Loucy (cell line): ENCODE measurements at regions not wholly inside any gene's neighbourhood (a gene's known extent, or its start where the extent isn't known, plus 50 kb on each side); places are given as distances from the start of the nearest gene placed in this dataset.

Experiments used
- H2AFZ ChIP-seq: fragments of 200-600 bp; sonication (generic); 2 replicates; pipeline ENCODE4 v1.6.0; 2016; ENCODE audit warnings: antibody characterized with exemption, mild to moderate bottlenecking, low read length, moderate library complexity
- H3F3A ChIP-seq: fragments of 200-600 bp; 2 replicates; pipeline ENCODE4 v1.6.0; 2016; ENCODE audit warnings: antibody characterized with exemption, low read depth, mild to moderate bottlenecking
- H3K27me3 ChIP-seq: fragments of 200-600 bp; sonication (generic); 2 replicates; pipeline ENCODE4 v1.6.1; 2014; ENCODE audit warnings: low read length, mild to moderate bottlenecking; ENCODE audit not compliant: insufficient read depth, poor library complexity, severe bottlenecking
- H3K36me3 ChIP-seq: fragments of 200-600 bp; sonication (generic); 2 replicates; pipeline ENCODE4 v1.6.1; 2016; ENCODE audit warnings: low read length; ENCODE audit not compliant: insufficient read depth
- H3K4me1 ChIP-seq: fragments of 200-600 bp; sonication (generic); 2 replicates; pipeline ENCODE4 v1.5.1; 2014; ENCODE audit warnings: low read length, mild to moderate bottlenecking; ENCODE audit not compliant: insufficient read depth, poor library complexity, severe bottlenecking
- H3K4me2 ChIP-seq: fragments of 200-600 bp; sonication (generic); 2 replicates; pipeline ENCODE4 v1.6.0; 2014; ENCODE audit warnings: antibody characterized with exemption, low read length, low read depth, mild to moderate bottlenecking; ENCODE audit not compliant: poor library complexity, severe bottlenecking
- H3K4me3 ChIP-seq: fragments of 200-600 bp; sonication (generic); 2 replicates; pipeline ENCODE4 v1.5.1; 2014; ENCODE audit warnings: low read length, mild to moderate bottlenecking, mixed read lengths; ENCODE audit not compliant: poor library complexity, severe bottlenecking
- H3K79me2 ChIP-seq: fragments of 200-600 bp; sonication (generic); 2 replicates; pipeline ENCODE4 v1.6.1; 2014; ENCODE audit warnings: low read length; ENCODE audit not compliant: insufficient read depth
- H3K9ac ChIP-seq: fragments of 200-600 bp; sonication (generic); 2 replicates; pipeline ENCODE4 v1.6.0; 2014; ENCODE audit warnings: mild to moderate bottlenecking, low read depth, low read length, moderate library complexity; ENCODE audit not compliant: poor library complexity, severe bottlenecking
- H3K9me2 ChIP-seq: fragments of 200-600 bp; sonication (generic); replicated peaks from 2 replicates; pipeline ENCODE4 v1.6.1; 2016; ENCODE audit warnings: low read depth, low read length, mixed read lengths
- H3K9me3 ChIP-seq: fragments of 200-600 bp; sonication (generic); 2 replicates; pipeline ENCODE4 v1.6.1; 2014; ENCODE audit warnings: mild to moderate bottlenecking, antibody characterized with exemption, low read length, low read depth; ENCODE audit not compliant: insufficient read depth
- H4K20me1 ChIP-seq: fragments of 200-600 bp; sonication (generic); 2 replicates; pipeline ENCODE4 v1.6.0; 2014; ENCODE audit warnings: antibody characterized with exemption, low read length, mild to moderate bottlenecking; ENCODE audit not compliant: insufficient read depth, poor library complexity, severe bottlenecking
- EZH2phosphoT487 ChIP-seq: fragments of 200-600 bp; IDR thresholded peaks from 2 replicates; pipeline ENCODE4 v1.6.1; 2018; ENCODE audit warnings: antibody characterized with exemption, mild to moderate bottlenecking, moderate library complexity, borderline replicate concordance
- TF ChIP-seq, protein P1 (sequence below): fragments of 200-600 bp; sonication (generic); conservative IDR thresholded peaks from 2 replicates; pipeline ENCODE4 v1.5.1; 2014; ENCODE audit warnings: mild to moderate bottlenecking, antibody characterized with exemption, low read length

- Histone ChIP-seq H4K20me1 (peaks cover 55% of the 10 kb centered on the region), H3K4me3 (peak overlapping the region; percentile 40), H3K9ac (peak overlapping the region; percentile 12), H3K79me2 (peaks cover 96% of the 10 kb centered on the region), H3K9me3 (no peaks in the 10 kb centered on the region), H3K9me2 (no peaks in the 10 kb centered on the region), H3K36me3 (no peaks in the 10 kb centered on the region; the same call in 1 of the 2 replicates), H3K4me2 (peak overlapping the region; percentile 54), H2AFZ (no peak overlapping the region), H3K27me3 (no peaks in the 10 kb centered on the region), H3K4me1 (peaks cover 46% of the 10 kb centered on the region), H3F3A (no peaks in the 10 kb centered on the region)
- TF ChIP-seq, protein P1, sequence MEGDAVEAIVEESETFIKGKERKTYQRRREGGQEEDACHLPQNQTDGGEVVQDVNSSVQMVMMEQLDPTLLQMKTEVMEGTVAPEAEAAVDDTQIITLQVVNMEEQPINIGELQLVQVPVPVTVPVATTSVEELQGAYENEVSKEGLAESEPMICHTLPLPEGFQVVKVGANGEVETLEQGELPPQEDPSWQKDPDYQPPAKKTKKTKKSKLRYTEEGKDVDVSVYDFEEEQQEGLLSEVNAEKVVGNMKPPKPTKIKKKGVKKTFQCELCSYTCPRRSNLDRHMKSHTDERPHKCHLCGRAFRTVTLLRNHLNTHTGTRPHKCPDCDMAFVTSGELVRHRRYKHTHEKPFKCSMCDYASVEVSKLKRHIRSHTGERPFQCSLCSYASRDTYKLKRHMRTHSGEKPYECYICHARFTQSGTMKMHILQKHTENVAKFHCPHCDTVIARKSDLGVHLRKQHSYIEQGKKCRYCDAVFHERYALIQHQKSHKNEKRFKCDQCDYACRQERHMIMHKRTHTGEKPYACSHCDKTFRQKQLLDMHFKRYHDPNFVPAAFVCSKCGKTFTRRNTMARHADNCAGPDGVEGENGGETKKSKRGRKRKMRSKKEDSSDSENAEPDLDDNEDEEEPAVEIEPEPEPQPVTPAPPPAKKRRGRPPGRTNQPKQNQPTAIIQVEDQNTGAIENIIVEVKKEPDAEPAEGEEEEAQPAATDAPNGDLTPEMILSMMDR: no peak
- TF ChIP-seq EZH2phosphoT487: no peak
These were observed 63.7 kb upstream of the ULK4 start for GRCh38 chr3:42025370-42026138.

DNA sequence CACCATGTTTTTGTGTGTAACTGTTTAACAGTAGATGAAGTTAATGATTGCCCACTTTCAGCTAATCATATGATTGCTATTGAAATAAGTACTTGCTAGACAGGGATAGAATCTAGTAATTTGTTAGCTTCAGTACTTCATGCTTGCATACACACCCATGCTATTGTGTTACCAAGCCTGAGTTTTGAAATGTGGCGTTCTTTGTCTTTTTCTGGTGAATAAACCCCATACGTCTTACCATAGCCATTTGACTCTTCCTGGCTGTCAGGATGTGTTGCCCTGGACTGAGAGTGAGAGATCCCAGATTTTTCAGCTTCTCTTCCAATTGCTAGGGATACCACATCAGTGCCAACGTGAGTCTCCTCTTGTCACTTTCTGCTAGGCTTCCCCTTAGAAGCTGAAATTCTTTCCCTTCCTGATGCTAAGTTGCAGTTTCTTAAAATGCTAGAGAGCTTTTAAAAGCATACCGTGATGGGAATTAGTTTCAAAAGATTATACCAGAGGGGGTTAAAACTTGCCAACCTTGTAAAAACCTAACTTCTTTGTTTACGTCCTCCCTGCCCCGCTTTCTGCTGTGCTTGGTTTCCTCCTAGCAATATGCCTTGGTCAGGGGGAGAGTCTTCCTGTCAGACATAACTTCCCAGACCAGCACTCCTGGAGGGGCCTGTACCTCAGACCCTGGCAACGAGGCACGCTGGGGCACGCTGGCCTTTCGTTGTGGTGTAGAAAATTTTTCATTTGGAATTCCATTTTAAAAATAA, 62.9 kb upstream of the ULK4 start:
- Histone ChIP-seq H4K20me1 (peaks cover 62% of the 10 kb centered on the region), H3K9me2 (no peaks in the 10 kb centered on the region), H3K79me2 (peaks cover 100% of the 10 kb centered on the region), H3K9ac (peak overlapping the region; percentile 4), H3K4me2 (peak overlapping the region; percentile 54), H3F3A (no peaks in the 10 kb centered on the region), H3K9me3 (no peaks in the 10 kb centered on the region), H2AFZ (no peak overlapping the region), H3K4me3 (peak overlapping the region; percentile 40), H3K4me1 (peaks cover 54% of the 10 kb centered on the region), H3K27me3 (no peaks in the 10 kb centered on the region), H3K36me3 (no peaks in the 10 kb centered on the region; the same call in 1 of the 2 replicates)
- TF ChIP-seq EZH2phosphoT487: no peak
- TF ChIP-seq, protein P1: no peak

- H3K9me2 ChIP-seq: no peaks in the 10 kb centered on the region
- H3K4me1 ChIP-seq: peaks cover 68% of the 10 kb centered on the region
- TF ChIP-seq, protein P1: no peak
- TF ChIP-seq EZH2phosphoT487: no peak
- peak overlapping the region; percentile 6 for H3K4me2 ChIP-seq
- no peak overlapping the region for H2AFZ ChIP-seq
- H3K9me3 ChIP-seq: no peaks in the 10 kb centered on the region
- no peak overlapping the region for H3K4me3 ChIP-seq
- H3K9ac ChIP-seq: no peak overlapping the region
- H4K20me1 ChIP-seq: peaks cover 72% of the 10 kb centered on the region
- H3K79me2 ChIP-seq: peaks cover 100% of the 10 kb centered on the region
- no peaks in the 10 kb centered on the region for H3F3A ChIP-seq
- H3K27me3 ChIP-seq: no peaks in the 10 kb centered on the region
- no peaks in the 10 kb centered on the region; the same call in 1 of the 2 replicates for H3K36me3 ChIP-seq
These were observed 61.5 kb upstream of the ULK4 start for GRCh38 chr3:42023380-42023779.
